ENCODE measurements at regions not wholly inside any gene's neighbourhood (a gene's known extent, or its start where the extent isn't known, plus 50 kb on each side); places are given as distances from the start of the nearest gene placed in this dataset.

- TF ChIP-seq CTCF (conservative IDR thresholded peaks at IDR 0.05) (no peak), ZFX (IDR thresholded peaks at IDR 0.05) (no peak)
These were observed 301.9 kb downstream of the UTRN start for GRCh38 chr6:144586986-144587385.

Measured in C4-2B (cell line).